ENCODE measurements at regions not wholly inside any gene's neighbourhood (a gene's known extent, or its start where the extent isn't known, plus 50 kb on each side); places are given as distances from the start of the nearest gene placed in this dataset.
A peak's percentile ranks its signal among the peaks of the same experiment; 100 is the strongest.

DNA sequence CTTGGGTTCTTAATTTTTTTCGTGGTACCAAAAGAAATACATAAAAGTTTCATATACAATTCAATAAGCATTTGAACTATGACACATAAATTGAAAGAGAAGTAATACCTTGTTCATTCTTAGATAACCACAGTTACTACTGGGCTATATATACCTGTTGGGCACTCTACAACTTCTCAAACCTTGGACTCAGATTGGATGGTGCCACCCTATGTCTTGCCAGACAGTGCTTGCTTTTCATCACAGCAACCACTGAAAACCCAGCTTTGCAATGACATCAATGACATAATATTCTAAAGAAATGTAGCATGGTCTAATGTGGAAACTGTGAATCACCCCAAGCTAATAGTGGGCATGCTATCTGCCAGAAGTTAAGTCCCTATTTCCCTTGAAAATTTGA lies 62.8 kb upstream of the DPH5 start:
- DNase-seq (ENCODE audit: low read depth, low spot score), result no peak

DNA sequence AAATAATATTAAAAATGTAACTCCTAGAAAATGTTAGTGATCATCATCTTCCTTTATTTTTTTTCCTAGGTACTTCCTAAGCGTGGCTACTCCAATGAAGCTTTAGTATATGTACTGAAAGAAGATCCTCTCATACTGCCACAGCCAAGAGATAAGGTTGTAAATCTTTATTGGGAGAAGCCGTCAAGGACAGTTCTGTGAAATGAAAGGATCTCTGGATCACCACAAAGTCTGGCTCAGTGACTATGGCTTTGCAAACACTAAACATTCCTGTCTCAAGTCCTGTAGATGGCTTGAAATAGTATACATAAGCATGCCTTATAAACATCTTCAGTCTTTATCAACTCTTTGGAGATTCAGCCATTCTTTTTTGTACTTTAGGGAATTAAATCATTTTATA lies 61.2 kb upstream of the DPH5 start:
- no peak for DNase-seq (ENCODE audit: low read depth, low spot score)

DNA sequence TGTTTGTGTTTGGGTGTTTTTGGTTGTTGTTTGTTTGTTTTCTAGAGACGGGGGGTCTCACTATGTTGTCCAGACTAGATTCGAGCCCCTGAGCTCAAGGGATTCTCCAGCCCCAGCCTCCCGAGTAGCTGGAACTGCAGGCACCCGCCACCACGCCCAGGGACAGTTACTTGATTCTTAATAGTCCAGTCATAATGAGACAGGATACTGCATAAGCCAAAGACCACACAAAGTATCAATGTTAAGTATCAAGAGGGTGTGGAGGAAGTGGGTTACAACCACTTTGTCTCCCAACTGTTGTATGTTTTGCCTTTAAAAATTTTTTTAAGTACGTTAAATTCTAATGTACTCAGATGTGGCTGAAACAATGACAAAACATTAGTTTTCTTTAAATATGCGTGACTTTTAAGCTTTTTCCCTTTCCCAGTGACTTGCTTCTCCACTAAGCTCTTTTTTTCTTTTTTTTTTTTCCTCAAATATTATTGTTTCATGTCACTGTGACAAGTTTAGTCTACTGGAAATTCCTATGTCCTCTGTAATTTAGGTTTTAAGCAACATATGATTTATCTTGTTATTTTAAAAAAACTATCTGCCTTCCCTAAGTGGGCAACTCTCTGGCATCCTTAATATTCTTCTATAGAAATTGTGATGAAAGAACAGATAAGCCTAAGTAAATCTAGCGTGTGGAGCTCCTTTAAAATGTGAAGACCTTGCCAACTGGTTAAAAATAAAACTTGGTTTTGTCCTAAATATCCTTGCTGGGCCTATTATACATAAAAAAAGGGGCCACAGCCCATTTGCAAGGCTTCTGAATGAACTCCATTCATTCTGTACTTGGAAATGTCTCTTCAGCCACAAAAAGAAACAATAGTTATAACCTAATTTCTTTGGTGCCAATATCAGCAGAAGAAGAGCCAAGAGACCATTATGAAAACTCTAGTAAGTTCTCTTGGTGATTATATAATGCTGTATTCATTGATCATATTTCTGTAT lies 56.2 kb upstream of the DPH5 start:
- peak; percentile 0 for DNase-seq (ENCODE audit: low read depth, low spot score)

DNA sequence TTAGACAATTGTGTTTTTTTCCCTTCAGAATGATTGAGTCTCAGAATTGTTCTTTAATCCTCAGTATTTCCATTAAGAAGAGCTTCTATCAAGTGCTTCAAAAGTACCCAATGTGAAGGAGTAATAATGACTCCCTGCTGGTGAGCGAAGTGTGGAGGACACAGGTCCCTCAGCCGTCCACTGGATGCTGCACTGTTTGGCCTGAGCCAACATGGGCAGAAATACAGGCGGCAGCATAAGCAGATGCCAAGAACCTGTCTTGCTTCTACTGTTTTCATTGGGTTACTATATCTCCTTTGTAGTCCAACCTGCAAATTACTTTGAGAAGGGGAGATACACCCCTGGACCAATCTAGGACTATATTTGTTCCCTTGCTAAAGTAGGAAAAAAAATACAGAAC lies 55.3 kb upstream of the DPH5 start:
- DNase-seq (ENCODE audit: low read depth, low spot score), result no peak

DNA sequence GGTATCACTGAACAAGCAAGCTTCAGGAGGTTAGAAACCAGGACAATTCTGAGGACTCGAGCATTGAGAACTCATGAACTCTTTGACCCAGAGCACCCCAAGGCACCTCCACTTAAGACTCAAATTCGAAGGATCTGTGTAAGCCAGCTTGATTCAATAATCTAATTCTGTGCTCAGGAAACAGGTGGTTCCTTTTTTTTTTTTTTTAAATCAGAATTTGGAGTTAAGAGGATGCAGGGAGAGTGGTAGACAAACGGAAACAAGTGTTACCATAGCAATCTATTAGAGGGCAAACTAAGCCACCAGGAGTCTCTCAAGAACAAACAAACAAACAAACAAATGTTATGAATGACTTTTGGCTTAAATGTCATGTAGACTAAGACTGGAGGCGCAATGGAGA lies 53.8 kb upstream of the DPH5 start:
- no peak for DNase-seq (ENCODE audit: low read depth, low spot score)

DNA sequence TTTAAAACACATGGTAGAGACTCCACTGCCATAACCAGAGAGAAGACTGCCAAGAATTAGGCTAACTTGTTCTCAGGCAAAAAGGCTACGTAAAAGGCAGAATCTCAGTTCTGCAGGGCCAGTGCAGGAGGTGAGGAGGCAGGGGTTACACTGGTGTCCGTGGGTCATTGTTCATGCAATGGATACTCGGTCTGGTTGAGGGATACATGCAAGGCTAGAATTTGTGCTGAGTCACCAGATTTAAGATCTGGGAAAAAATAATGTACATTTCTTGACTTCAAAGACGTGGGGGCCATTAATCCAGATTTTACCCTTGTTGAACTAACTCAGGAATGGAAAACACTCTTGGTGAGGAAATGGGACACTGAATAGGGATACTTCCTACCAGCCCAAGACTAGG lies 52.3 kb upstream of the DPH5 start:
- DNase-seq (ENCODE audit: low read depth, low spot score), result no peak

DNA sequence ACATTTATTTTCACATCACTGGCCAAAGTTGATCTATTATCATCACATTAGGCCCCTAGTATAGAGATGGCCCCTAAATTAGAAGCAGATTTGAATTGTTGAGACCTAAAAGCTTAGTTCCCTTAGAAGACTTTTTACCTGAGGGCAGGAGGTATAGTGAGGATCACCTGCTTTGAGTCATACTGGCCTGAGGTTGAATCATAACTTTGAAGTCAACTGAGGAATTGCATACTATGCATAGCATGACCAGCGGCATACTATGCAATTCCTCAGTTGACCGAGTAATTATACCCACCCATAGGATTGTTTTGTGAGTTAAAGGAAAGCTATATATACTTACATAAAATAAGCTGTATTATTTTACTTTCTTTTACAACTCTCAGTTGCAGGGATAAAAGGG lies 50.3 kb upstream of the DPH5 start:
- DNase-seq (ENCODE audit: low read depth, low spot score), result no peak
